ENCODE measurements at regions not wholly inside any gene's neighbourhood (a gene's known extent, or its start where the extent isn't known, plus 50 kb on each side); places are given as distances from the start of the nearest gene placed in this dataset.

GRCh38 chr13:48161530-48162179, 66.8 kb upstream of the MED4 start:
- DNase-seq (ENCODE audit: low read depth, low spot score): peak; percentile 64
- no peak overlapping the region for H3K4me2 ChIP-seq (ENCODE audit: insufficient read depth, low read length)
- H4K20me1 ChIP-seq (replicated peaks; ENCODE audit: control insufficient read depth, extremely low read depth, insufficient read depth, low read length): no peaks in the 10 kb centered on the region
- peaks cover 15% of the 10 kb centered on the region for H3K4me1 ChIP-seq (ENCODE audit: control insufficient read depth, extremely low read depth, insufficient read depth, low read length)
- no peaks in the 10 kb centered on the region for H3K79me2 ChIP-seq (ENCODE audit: control insufficient read depth, insufficient read depth, low read length)
- ChIA-PET POLR2A (no interaction called here), CTCF (interaction anchor here (0.9 to 1.7 kb wide), 4 partner anchors 9 to 71 kb away, joined by 3 to 4 read pairs (median 4); partner anchors contain the start of gene ITM2B)
- H3K27me3 ChIP-seq (ENCODE audit: control insufficient read depth in 2 of 2, insufficient read depth in 2 of 2, low read length in 2 of 2): peaks cover 1% of the 10 kb centered on the region in 2 experiments
- no peak overlapping the region for H3K4me3 ChIP-seq (replicated peaks in 1 of 3; ENCODE audit: insufficient read depth in 1 of 3, low read depth in 1 of 3, low read length in 3 of 3)
- dilution Hi-C loops (cut with MboI; ENCODE audit: extremely low pct_ligation_motif_present, low sequenced_read_pairs): no loop called here
- BruUV-seq (replicated peaks): TSS peak; percentile 45
- no peaks in the 10 kb centered on the region for H3K9me3 ChIP-seq (replicated peaks; ENCODE audit: control insufficient read depth, insufficient read depth, low read length)
- H3K36me3 ChIP-seq (ENCODE audit: control insufficient read depth in 2 of 2, extremely low read depth in 1 of 2, insufficient read depth in 2 of 2, low read length in 2 of 2): no peaks in the 10 kb centered on the region
- TF ChIP-seq, protein P1, sequence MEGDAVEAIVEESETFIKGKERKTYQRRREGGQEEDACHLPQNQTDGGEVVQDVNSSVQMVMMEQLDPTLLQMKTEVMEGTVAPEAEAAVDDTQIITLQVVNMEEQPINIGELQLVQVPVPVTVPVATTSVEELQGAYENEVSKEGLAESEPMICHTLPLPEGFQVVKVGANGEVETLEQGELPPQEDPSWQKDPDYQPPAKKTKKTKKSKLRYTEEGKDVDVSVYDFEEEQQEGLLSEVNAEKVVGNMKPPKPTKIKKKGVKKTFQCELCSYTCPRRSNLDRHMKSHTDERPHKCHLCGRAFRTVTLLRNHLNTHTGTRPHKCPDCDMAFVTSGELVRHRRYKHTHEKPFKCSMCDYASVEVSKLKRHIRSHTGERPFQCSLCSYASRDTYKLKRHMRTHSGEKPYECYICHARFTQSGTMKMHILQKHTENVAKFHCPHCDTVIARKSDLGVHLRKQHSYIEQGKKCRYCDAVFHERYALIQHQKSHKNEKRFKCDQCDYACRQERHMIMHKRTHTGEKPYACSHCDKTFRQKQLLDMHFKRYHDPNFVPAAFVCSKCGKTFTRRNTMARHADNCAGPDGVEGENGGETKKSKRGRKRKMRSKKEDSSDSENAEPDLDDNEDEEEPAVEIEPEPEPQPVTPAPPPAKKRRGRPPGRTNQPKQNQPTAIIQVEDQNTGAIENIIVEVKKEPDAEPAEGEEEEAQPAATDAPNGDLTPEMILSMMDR (IDR thresholded peaks at IDR 0.05; ENCODE audit: extremely low read depth in 1 of 2, insufficient read depth in 1 of 2, low read depth in 1 of 2, low read length in 2 of 2): no peak
- TF ChIP-seq POLR2AphosphoS5 (IDR thresholded peaks at IDR 0.05; ENCODE audit: insufficient read depth, low read depth, low read length) (no peak), FOS (IDR thresholded peaks at IDR 0.05; ENCODE audit: borderline replicate concordance, insufficient read depth, low read length) (no peak), POLR2A (IDR thresholded peaks at IDR 0.05; ENCODE audit: low read depth, low read length) (no peak), JUN (IDR thresholded peaks at IDR 0.05; ENCODE audit: borderline replicate concordance, insufficient read depth, insufficient read length, low read depth) (no peak), EZH2 (IDR thresholded peaks at IDR 0.05; ENCODE audit: borderline replicate concordance, low read depth, low read length, severe bottlenecking) (no peak), GATA2 (IDR thresholded peaks at IDR 0.05; ENCODE audit: insufficient read depth, insufficient read length, low read depth, low read length) (peak; percentile 34)
- H3K9me1 ChIP-seq (replicated peaks; ENCODE audit: control insufficient read depth, extremely low read depth, insufficient read depth, low read length): no peaks in the 10 kb centered on the region
- H3K9ac ChIP-seq (replicated peaks; ENCODE audit: extremely low read depth, insufficient read depth, low read length): no peak overlapping the region
- FAIRE-seq: peak; percentile 70
- H2AFZ ChIP-seq (ENCODE audit: low read depth, low read length): peak overlapping the region; percentile 81
- intact Hi-C loops (cut with micrococcal nuclease): no loop called here
- no peak overlapping the region for H3K27ac ChIP-seq (ENCODE audit: insufficient read depth, low read depth, low read length)
